Adrenal gland (tissue), 9 donors: ENCODE measurements at regions not wholly inside any gene's neighbourhood (a gene's known extent, or its start where the extent isn't known, plus 50 kb on each side); places are given as distances from the start of the nearest gene placed in this dataset.
"Not testable (repeated sequence)": the region's sequence is repeated elsewhere in the genome, so short reads cannot be mapped to it uniquely, and the experiment has no call there.

ENCODE experiments used
- DNase-seq, 7 donors: peaks; one replicate each; pipeline ENCODE4 v3.0.0-alpha.2; 2019 to 2020
- H3K27ac ChIP-seq, 5 donors: fragments of 200-600 bp; sonication (generic) in 4 of 5; 1 replicate in 3 of 5; 2 replicates in 2 of 5; pipeline versions ENCODE4 v1.5.1 to v1.8.0; 2016 to 2020; ENCODE audit warnings: mild to moderate bottlenecking in 1 of 5
- H3K27me3 ChIP-seq: fragments of 200-600 bp; 2 replicates; pipeline ENCODE4 v1.8.0; 2021
- H3K36me3 ChIP-seq, 2 donors: fragments of 200-600 bp; replicated peaks in 1 of 2; 1 replicate in 1 of 2; 2 replicates in 1 of 2; pipeline versions ENCODE4 v1.5.1 to v1.8.0; 2018 to 2022
- H3K4me1 ChIP-seq, 2 donors: fragments of 200-600 bp; replicated peaks in 1 of 2; 1 replicate in 1 of 2; 2 replicates in 1 of 2; pipeline versions ENCODE4 v1.5.1 to v1.8.0; 2018 to 2021
- H3K4me3 ChIP-seq, 4 donors: fragments of 200-600 bp; sonication (generic) in 3 of 4; one replicate each; pipeline ENCODE4 v1.5.1; 2016 to 2018
- H3K9me3 ChIP-seq, 3 donors: fragments of 200-600 bp; sonication (generic) in 1 of 3; replicated peaks in 1 of 3; 1 replicate in 2 of 3; 2 replicates in 1 of 3; pipeline versions ENCODE4 v1.5.1 to v1.8.0; 2016 to 2021
- CTCF ChIP-seq, 6 experiments: fragments of 450-650 bp in 4 of 6; fragments of 200-600 bp in 2 of 6; sonication (generic) in 1 of 6; IDR thresholded peaks; 1 replicate in 5 of 6; 2 replicates in 1 of 6; pipeline versions ENCODE4 v1.5.1 to v1.8.0; 2016 to 2021; ENCODE audit warnings: antibody characterized with exemption in 6 of 6, mild to moderate bottlenecking in 2 of 6, moderate library complexity in 1 of 6
- POLR2A ChIP-seq, 2 donors: fragments of 450-650 bp; IDR thresholded peaks; one replicate each; pipeline ENCODE4 v1.6.1; 2017; ENCODE audit warnings: antibody characterized with exemption in 2 of 2, mild to moderate bottlenecking in 2 of 2, moderate library complexity in 1 of 2
- WGBS, 4 donors: extraction: QIAGEN DNeasy Blood & Tissue Kit in 2 of 4; methylation state at CpG; one replicate each; pipeline versions ENCODE4 v1.1.5 to v1.1.7; 2013 to 2017; 5-methylcytosine and 5-hydroxymethylcytosine counted together
- intact Hi-C, 2 donors: fragments of 100-400 bp; cut with DNase I; formaldehyde crosslinking; loops; one replicate each; pipeline versions ENCODE4 v1.14.1 to v1.15.0; 2022 to 2023
- donor health status: healthy with polysubstance abuse.
- donor health status: Bipolar disorder and iron deficiency.
- donor health status: DM: yes; HTN: yes; CAD: no.
- donor health status: DM: no; HTN: no; CAD: no.
- donor health status: DM: no; HTN: no; CAD: no.

- Histone ChIP-seq H3K27ac (no peak overlapping the region), H3K9me3 (no peaks in the 10 kb centered on the region), H3K4me3 (no peak overlapping the region), H3K27me3 (no peaks in the 10 kb centered on the region), H3K36me3 (no peaks in the 10 kb centered on the region), H3K4me1 (no peaks in the 10 kb centered on the region)
- DNase-seq, result no peak
- TF ChIP-seq CTCF (IDR thresholded peaks at IDR 0.05), result no peak
- TF ChIP-seq POLR2A (IDR thresholded peaks at IDR 0.05), result no peak
- 43 to 83% (median 56%) methylated on average over 3 of the region's 3 CpGs for WGBS, 4 donors
- intact Hi-C loops, result no loop called here
Observed at GRCh38 chr21:22813201-22813600, 1815.0 kb downstream of the NCAM2 start.

DNA sequence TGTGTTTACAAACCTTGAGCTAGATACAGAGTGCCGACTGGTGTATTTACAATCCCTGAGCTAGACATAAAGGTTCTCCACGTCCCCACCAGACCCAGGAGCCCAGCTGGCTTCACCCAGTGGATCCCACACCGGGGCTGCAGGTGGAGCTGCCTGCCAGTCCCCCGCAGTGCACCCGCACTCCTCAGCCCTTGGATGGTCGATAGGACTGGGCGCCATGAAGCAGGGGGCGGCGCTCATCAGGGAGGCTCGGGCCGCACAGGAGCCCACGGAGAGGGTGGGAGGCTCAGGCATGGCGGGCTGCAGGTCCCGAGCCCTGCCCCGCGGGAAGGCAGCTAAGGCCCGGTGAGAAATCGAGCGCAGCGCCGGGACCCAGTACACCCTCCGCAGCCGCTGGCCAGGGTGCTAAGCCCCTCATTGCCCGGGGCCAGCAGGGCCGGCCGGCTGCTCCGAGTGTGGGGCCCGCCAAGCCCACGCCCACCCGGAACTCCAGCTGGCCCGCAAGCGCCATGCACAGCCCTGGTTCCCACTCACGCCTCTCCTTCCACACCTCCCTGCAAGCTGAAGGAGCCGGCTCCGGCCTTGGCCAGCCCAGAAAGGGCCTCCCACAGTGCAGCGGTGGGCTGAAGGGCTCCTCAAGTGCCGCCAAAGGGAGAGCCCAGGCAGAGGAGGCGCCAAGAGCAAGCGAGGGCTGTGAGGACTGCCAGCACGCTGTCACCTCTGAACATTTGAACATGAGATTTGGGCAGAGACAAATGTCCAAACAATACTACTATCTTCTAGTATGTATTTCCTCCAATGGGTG lies 1820.7 kb downstream of the NCAM2 start:
- DNase-seq, intact Hi-C loops, H3K36me3 ChIP-seq, H3K4me1 ChIP-seq, H3K9me3 ChIP-seq, H3K4me3 ChIP-seq, H3K27me3 ChIP-seq, H3K27ac ChIP-seq: not testable (repeated sequence)
- 84 to 94% (median 93%) methylated on average over 5 to 40 of the region's 40 CpGs for WGBS, 4 donors

DNA sequence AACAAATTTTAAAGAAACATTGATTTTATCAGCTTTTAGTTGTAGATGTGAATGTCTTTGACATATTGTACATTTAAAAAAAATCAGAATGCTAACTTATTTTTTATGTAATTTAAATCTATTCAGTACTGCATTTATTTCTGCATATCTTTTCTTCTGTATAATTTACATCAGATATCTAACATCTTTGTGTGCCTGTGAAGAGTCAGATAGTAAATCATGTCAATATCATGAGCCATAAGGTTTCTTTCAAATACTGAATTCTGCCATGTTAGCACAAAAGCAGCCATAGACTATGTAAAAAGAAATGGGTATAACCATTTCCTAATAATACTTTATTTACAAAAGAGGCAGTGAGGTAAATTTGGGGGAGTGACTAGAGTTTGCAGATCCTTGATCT lies 1829.2 kb downstream of the NCAM2 start:
- no peak for TF ChIP-seq POLR2A (IDR thresholded peaks at IDR 0.05)
- TF ChIP-seq CTCF (IDR thresholded peaks at IDR 0.05), result no peak

DNA sequence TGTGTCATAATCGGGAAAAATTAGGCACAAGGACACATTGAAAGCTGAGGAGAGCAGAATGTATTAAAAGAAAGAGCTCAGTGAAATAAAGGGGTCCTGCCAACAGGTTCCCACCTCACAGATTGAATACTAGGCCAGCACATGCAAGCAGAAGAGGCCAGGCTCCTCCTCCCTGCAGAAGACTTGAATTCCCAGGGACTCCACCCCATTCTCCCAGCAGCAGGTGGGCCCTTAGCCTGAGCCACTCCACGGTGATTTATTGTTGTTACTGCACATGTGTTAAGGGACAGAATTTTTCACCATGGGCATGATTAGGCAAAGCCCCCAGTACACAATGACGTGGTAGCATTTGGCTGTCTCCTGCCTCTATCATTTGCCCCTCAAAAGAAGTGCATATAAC lies 1844.7 kb downstream of the NCAM2 start:
- Histone ChIP-seq H3K36me3 (no peaks in the 10 kb centered on the region), H3K9me3 (no peaks in the 10 kb centered on the region), H3K4me1 (no peaks in the 10 kb centered on the region), H3K27me3 (no peaks in the 10 kb centered on the region), H3K27ac (no peak overlapping the region), H3K4me3 (no peak overlapping the region)
- no peak for TF ChIP-seq CTCF (IDR thresholded peaks at IDR 0.05)
- no peak for TF ChIP-seq POLR2A (IDR thresholded peaks at IDR 0.05)
- intact Hi-C loops, result no loop called here
- 56 to 73% (median 66%) methylated on average over 3 of the region's 3 CpGs for WGBS, 4 donors
- DNase-seq, result no peak

More for the DNA sequence above, 1829.2 kb downstream of the NCAM2 start:
- intact Hi-C loops, result no loop called here
- Histone ChIP-seq H3K36me3 (no peaks in the 10 kb centered on the region), H3K4me1 (no peaks in the 10 kb centered on the region), H3K9me3 (no peaks in the 10 kb centered on the region), H3K27me3 (no peaks in the 10 kb centered on the region), H3K4me3 (no peak overlapping the region), H3K27ac (no peak overlapping the region)
- DNase-seq, result no peak

GRCh38 chr21:22855581-22855980 lies 1857.4 kb downstream of the NCAM2 start:
- no peaks in the 10 kb centered on the region for H3K27me3 ChIP-seq
- 67 to 79% (median 70%) methylated on average over 1 of the region's 1 CpG for WGBS, 4 donors
- no peak overlapping the region for H3K27ac ChIP-seq
- no peaks in the 10 kb centered on the region for H3K36me3 ChIP-seq
- H3K4me1 ChIP-seq, result no peaks in the 10 kb centered on the region
- intact Hi-C loops, result no loop called here
- DNase-seq, result no peak
- no peak overlapping the region for H3K4me3 ChIP-seq
- H3K9me3 ChIP-seq, result no peaks in the 10 kb centered on the region
- TF ChIP-seq POLR2A (IDR thresholded peaks at IDR 0.05) (no peak), CTCF (IDR thresholded peaks at IDR 0.05) (no peak)
